Ovary (tissue), 7 donors: ENCODE measurements at regions not wholly inside any gene's neighbourhood (a gene's known extent, or its start where the extent isn't known, plus 50 kb on each side); places are given as distances from the start of the nearest gene placed in this dataset.

Experiments
- DNase-seq, 5 donors: peaks; one replicate each; pipeline ENCODE4 v3.0.0-alpha.2; 2019 to 2020
- H3K27ac ChIP-seq, 2 donors: fragments of 200-600 bp; one replicate each; pipeline versions ENCODE4 v1.5.1 to v1.8.0; 2019 to 2022
- H3K27me3 ChIP-seq: fragments of 200-600 bp; one replicate; pipeline ENCODE4 v1.8.0; 2022
- H3K36me3 ChIP-seq: fragments of 200-600 bp; sonication (generic); one replicate; pipeline ENCODE4 v1.5.1; 2019
- H3K4me1 ChIP-seq: one replicate; pipeline ENCODE4 v1.8.1; 2013; ENCODE audit warnings: mild to moderate bottlenecking, moderate library complexity; ENCODE audit not compliant: insufficient read depth
- H3K4me3 ChIP-seq: fragments of 200-600 bp; sonication (generic); one replicate; pipeline ENCODE4 v1.5.1; 2017
- H3K9me3 ChIP-seq, 2 donors: fragments of 200-600 bp in 1 of 2; sonication (generic) in 1 of 2; one replicate each; pipeline versions ENCODE4 v1.5.1 to v1.8.1; 2013 to 2019; ENCODE audit warnings: mild to moderate bottlenecking in 1 of 2, moderate library complexity in 1 of 2
- CTCF ChIP-seq, 3 donors: fragments of 450-650 bp in 2 of 3; fragments of 200-600 bp in 1 of 3; IDR thresholded peaks; one replicate each; pipeline versions ENCODE4 v1.5.1 to v1.8.0; 2016 to 2022; ENCODE audit warnings: antibody characterized with exemption in 3 of 3, mild to moderate bottlenecking in 1 of 3
- EP300 ChIP-seq: sonication (generic); formaldehyde crosslinking; IDR thresholded peaks from one replicate; pipeline ENCODE4 v1.6.1; 2017; ENCODE audit warnings: antibody characterized with exemption
- POLR2A ChIP-seq: fragments of 450-650 bp; IDR thresholded peaks from one replicate; pipeline ENCODE4 v1.6.1; 2017; ENCODE audit warnings: antibody characterized with exemption, mild to moderate bottlenecking, moderate library complexity
- WGBS, 3 donors: extraction: QIAGEN DNeasy Blood & Tissue Kit in 1 of 3; methylation state at CpG; one replicate each; pipeline versions ENCODE4 v1.1.5 to v1.1.7; 2013 to 2017; 5-methylcytosine and 5-hydroxymethylcytosine counted together
- intact Hi-C, 4 donors: fragments of 100-400 bp; cut with DNase I; formaldehyde crosslinking; loops; one replicate each; pipeline versions ENCODE4 v1.11.0 to v1.15.1; 2022 to 2023
- donor health status: DM: no; HTN: no; CAD: no; lungs with moderate emphysema.
- donor health status: DM: no; HTN: no; CAD: no.
- donor health status: Bipolar disorder and iron deficiency.
- donor health status: DM: no; HTN: no; CAD: no.
- donor health status: DM: yes; HTN: yes; CAD: no.

GRCh38 chr14:28599191-28599590, 167.4 kb upstream of the FOXG1 start:
- DNase-seq, result no peak
- 74 to 83% (median 82%) methylated on average over 2 of the region's 2 CpGs for WGBS, 3 donors

GRCh38 chr14:28599605-28600004, 167.0 kb upstream of the FOXG1 start:
- H3K4me1 ChIP-seq, result no peaks in the 10 kb centered on the region
- intact Hi-C loops, result no loop called here
- no peak for DNase-seq
- no peaks in the 10 kb centered on the region for H3K36me3 ChIP-seq
- 61 to 75% (median 69%) methylated on average over 1 of the region's 1 CpG for WGBS, 3 donors
- TF ChIP-seq POLR2A (no peak), EP300 (no peak), CTCF (IDR thresholded peaks at IDR 0.05) (no peak)
- no peak overlapping the region for H3K4me3 ChIP-seq
- H3K9me3 ChIP-seq, result no peaks in the 10 kb centered on the region
- H3K27ac ChIP-seq, result no peak overlapping the region
- H3K27me3 ChIP-seq, result no peaks in the 10 kb centered on the region

More at GRCh38 chr14:28599191-28599590, 167.4 kb upstream of the FOXG1 start:
- H3K36me3 ChIP-seq, result no peaks in the 10 kb centered on the region
- H3K4me1 ChIP-seq, result no peaks in the 10 kb centered on the region
- no peak overlapping the region for H3K27ac ChIP-seq
- H3K9me3 ChIP-seq, result no peaks in the 10 kb centered on the region
- no peaks in the 10 kb centered on the region for H3K27me3 ChIP-seq
- intact Hi-C loops, result no loop called here
- TF ChIP-seq POLR2A (no peak), CTCF (IDR thresholded peaks at IDR 0.05) (no peak), EP300 (no peak)
- H3K4me3 ChIP-seq, result no peak overlapping the region

DNA sequence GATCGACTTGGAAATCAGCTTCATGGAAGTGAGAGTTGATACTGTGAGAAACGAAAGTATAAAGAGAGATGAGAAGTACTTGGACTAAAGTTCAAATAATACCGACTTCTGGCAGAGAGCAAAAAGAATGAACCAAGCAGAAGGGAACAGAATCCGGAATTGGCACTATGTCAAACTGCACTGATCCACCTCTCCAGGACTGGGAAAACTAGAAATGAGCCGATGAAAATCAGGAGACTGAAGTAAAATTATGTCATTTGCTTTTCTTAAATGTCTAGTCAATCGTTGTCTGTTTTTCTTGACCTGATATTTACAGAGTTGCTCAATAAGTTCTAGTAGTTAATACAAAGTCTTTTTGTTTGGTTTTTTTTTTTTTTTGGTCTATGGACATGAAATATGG, 163.0 kb upstream of the FOXG1 start:
- no peak for DNase-seq
- no peak overlapping the region for H3K4me3 ChIP-seq
- 63 to 71% (median 64%) methylated on average over 6 of the region's 6 CpGs for WGBS, 3 donors
- H3K27me3 ChIP-seq, result no peaks in the 10 kb centered on the region
- no peaks in the 10 kb centered on the region for H3K36me3 ChIP-seq
- TF ChIP-seq EP300 (no peak), POLR2A (no peak), CTCF (IDR thresholded peaks at IDR 0.05) (no peak)
- H3K9me3 ChIP-seq, result no peaks in the 10 kb centered on the region
- intact Hi-C loops, result no loop called here
- no peaks in the 10 kb centered on the region for H3K4me1 ChIP-seq
- no peak overlapping the region for H3K27ac ChIP-seq

- TF ChIP-seq CTCF (IDR thresholded peaks at IDR 0.05) (no peak), POLR2A (no peak), EP300 (no peak)
- 68 to 73% (median 69%) methylated on average over 5 of the region's 5 CpGs for WGBS, 3 donors
- Histone ChIP-seq H3K4me1 (no peaks in the 10 kb centered on the region), H3K36me3 (no peaks in the 10 kb centered on the region), H3K9me3 (no peaks in the 10 kb centered on the region), H3K4me3 (no peak overlapping the region), H3K27ac (no peak overlapping the region), H3K27me3 (no peaks in the 10 kb centered on the region)
- DNase-seq, result no peak
- intact Hi-C loops, result no loop called here
Measured at GRCh38 chr14:28607661-28608060, 158.9 kb upstream of the FOXG1 start.

DNA sequence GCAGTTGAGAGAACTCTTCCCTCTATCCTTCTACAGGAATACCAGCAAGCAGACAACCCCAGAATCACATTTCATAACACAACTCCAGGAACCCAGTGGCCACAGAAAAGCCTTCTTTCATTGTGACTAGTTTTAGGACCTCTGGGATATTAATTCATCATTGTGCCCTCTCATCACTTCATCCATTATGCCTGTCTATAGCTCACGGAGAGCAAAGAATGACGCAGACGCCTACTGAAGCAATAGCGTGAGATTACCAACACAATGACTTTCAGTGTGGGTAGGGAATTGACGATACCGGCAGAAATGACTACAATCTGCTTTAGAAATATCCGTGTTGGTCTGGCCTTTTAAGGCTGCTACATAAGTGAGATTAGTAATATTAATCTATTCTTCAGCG, 158.1 kb upstream of the FOXG1 start:
- TF ChIP-seq CTCF (IDR thresholded peaks at IDR 0.05), result no peak
- no peak for TF ChIP-seq EP300
- TF ChIP-seq POLR2A, result no peak
- DNase-seq, result no peak
- no peaks in the 10 kb centered on the region for H3K36me3 ChIP-seq
- H3K27me3 ChIP-seq, result no peaks in the 10 kb centered on the region
- H3K4me3 ChIP-seq, result no peak overlapping the region
- 93 to 94% (median 93%) methylated on average over 8 of the region's 8 CpGs for WGBS, 3 donors
- H3K4me1 ChIP-seq, result no peaks in the 10 kb centered on the region
- no peaks in the 10 kb centered on the region for H3K9me3 ChIP-seq
- H3K27ac ChIP-seq, result no peak overlapping the region
- intact Hi-C loops, result no loop called here
